Naive thymus-derived CD8-positive, alpha-beta T cell (primary cell): ENCODE measurements at regions not wholly inside any gene's neighbourhood (a gene's known extent, or its start where the extent isn't known, plus 50 kb on each side); places are given as distances from the start of the nearest gene placed in this dataset.

Source experiments
- ATAC-seq, 2 donors: fragments of 150-1000 bp; cut with Tn5 transposase in 1 of 2; sonication (Bioruptor Pico), chemical (Tn5 transposase) in 1 of 2; 1 replicate in 1 of 2; 2 replicates in 1 of 2; pipeline ENCODE4 v1.10.0; 2021; ENCODE audit warnings: mild to moderate bottlenecking in 2 of 2, moderate library complexity in 2 of 2
- POLR2A ChIA-PET: fragments of 350-600 bp; sonication (Branson Sonifier 250); formaldehyde crosslinking; loops from one replicate; lab custom pipeline; 2021; ENCODE audit warnings: antibody characterized with exemption; lab: Charles Lee
- DNase-seq, 10 donors: peaks; one replicate each; pipeline versions ENCODE4 v3.0.0 to v3.0.0-alpha.2; 2020 to 2022
- H3K27ac Mint-ChIP-seq, 10 donors: one replicate each; pipeline ENCODE4 v1.8.0; 2020 to 2022; ENCODE audit warnings: mild to moderate bottlenecking in 10 of 10, mixed read lengths in 10 of 10, moderate library complexity in 4 of 10, inconsistent platforms in 1 of 10
- H3K27me3 Mint-ChIP-seq, 5 donors: one replicate each; pipeline ENCODE4 v1.8.0; 2021 to 2022; ENCODE audit warnings: mixed read lengths in 5 of 5
- H3K36me3 Mint-ChIP-seq, 3 donors: one replicate each; pipeline ENCODE4 v1.8.0; 2020 to 2022; ENCODE audit warnings: mixed read lengths in 3 of 3, mild to moderate bottlenecking in 2 of 3, inconsistent platforms in 1 of 3
- H3K4me1 Mint-ChIP-seq, 4 donors: one replicate each; pipeline ENCODE4 v1.8.0; 2021 to 2022; ENCODE audit warnings: mixed read lengths in 4 of 4
- H3K4me3 Mint-ChIP-seq, 10 donors: one replicate each; pipeline ENCODE4 v1.8.0; 2020 to 2022; ENCODE audit warnings: mild to moderate bottlenecking in 10 of 10, mixed read lengths in 10 of 10, moderate library complexity in 6 of 10, inconsistent platforms in 1 of 10
- H3K9me3 Mint-ChIP-seq, 9 donors: one replicate each; pipeline ENCODE4 v1.8.0; 2020 to 2022; ENCODE audit warnings: mixed read lengths in 9 of 9, mild to moderate bottlenecking in 3 of 9, inconsistent platforms in 1 of 9, moderate library complexity in 1 of 9

DNA sequence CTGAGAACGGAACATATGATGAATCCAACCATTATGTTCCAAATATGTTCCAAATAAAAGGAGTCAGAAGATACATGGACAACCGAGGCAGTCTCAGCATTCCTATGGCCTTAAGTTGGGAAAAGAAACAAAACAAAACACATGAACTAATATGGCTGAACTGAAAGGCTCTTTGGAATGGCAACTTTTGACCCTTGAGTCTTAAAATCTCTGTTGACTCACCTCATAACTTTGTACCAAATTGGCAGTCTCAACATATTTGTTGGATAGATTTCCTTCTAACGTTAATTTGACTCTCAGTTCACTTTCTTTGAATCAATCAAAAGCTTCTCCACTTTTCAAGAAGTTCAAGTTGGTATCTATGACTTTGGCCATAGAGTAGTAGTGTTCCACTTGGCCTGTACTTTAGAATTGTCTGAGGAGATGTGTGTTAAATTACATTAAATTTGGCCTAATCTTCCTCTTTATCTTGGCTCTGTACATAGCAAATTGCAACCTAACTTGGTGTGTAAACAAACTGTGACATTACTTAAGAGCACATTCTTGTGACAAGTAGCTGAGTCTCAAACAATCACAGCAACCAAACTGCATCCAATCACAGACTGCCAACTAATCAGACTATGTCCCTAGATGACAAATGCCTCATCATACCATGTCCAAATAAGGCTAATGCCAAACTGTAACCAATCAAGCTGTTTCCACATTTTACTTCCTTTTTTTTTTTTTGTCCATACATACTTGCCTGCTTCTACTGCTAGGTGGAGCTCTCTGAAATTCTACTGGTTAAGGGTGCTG lies 208.8 kb downstream of the BMP2 start:
- H3K36me3 Mint-ChIP-seq, result no peaks in the 10 kb centered on the region
- H3K27ac Mint-ChIP-seq, result no peak overlapping the region
- H3K4me3 Mint-ChIP-seq, result no peak overlapping the region
- H3K27me3 Mint-ChIP-seq, result no peaks in the 10 kb centered on the region
- peaks cover 0 to 19% (median 0%) of the 10 kb centered on the region in 9 donors for H3K9me3 Mint-ChIP-seq
- no peaks in the 10 kb centered on the region for H3K4me1 Mint-ChIP-seq
- ATAC-seq (no peak), DNase-seq (no peak)
- POLR2A ChIA-PET, result no interaction called here

DNA sequence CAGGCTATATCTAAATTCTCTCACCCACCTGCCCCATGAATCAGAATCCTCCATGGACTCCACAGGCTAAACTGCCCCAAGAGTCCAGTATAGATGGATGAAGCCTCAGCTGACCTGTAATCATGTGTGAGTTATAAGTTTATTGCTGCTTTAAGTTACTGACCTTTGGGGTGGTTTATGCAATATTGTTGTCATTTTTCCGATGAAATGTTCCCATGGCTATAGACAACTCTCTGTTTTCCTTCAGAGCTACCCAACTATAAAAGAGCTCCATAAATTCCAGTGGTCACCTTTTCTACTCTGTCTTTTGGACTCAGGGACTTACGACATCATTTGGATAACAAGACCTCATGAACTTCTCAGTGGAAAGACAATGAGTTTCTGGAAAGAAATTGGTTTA lies 212.1 kb downstream of the BMP2 start:
- no peak overlapping the region for H3K4me3 Mint-ChIP-seq
- POLR2A ChIA-PET, result no interaction called here
- peaks cover 0 to 23% (median 3%) of the 10 kb centered on the region in 9 donors for H3K9me3 Mint-ChIP-seq
- no peaks in the 10 kb centered on the region for H3K36me3 Mint-ChIP-seq
- H3K27ac Mint-ChIP-seq, result no peak overlapping the region
- no peaks in the 10 kb centered on the region for H3K4me1 Mint-ChIP-seq
- H3K27me3 Mint-ChIP-seq, result no peaks in the 10 kb centered on the region
- ATAC-seq (no peak), DNase-seq (no peak)

DNA sequence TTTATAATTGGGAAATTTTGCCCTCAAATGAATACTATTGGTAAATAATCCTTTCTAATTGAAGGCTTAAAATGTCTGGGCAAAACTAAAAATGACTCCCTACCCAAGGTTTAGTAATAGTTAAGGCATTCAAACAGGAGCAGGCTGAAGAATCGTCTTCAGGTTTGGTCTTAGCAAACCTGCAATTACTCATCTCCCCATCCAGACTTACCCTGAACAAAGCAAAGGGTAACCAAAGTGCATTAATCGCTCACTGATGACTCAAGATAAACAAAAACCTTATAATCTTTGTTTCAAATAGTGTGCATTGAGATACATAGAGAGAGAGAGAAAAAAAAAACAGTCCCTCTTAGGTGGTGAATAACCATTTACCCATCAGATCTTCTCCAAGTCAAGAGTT lies 225.5 kb downstream of the BMP2 start:
- Mint-ChIP-seq H3K27me3 (peaks cover 0 to 4% (median 0%) of the 10 kb centered on the region in 5 donors), H3K4me3 (no peak overlapping the region), H3K36me3 (no peaks in the 10 kb centered on the region), H3K4me1 (peaks cover 0 to 3% (median 0%) of the 10 kb centered on the region in 4 donors), H3K9me3 (peaks cover 3 to 28% (median 10%) of the 10 kb centered on the region in 9 donors), H3K27ac (no peak overlapping the region)
- ATAC-seq (no peak), DNase-seq (no peak)
- POLR2A ChIA-PET, result no interaction called here

DNA sequence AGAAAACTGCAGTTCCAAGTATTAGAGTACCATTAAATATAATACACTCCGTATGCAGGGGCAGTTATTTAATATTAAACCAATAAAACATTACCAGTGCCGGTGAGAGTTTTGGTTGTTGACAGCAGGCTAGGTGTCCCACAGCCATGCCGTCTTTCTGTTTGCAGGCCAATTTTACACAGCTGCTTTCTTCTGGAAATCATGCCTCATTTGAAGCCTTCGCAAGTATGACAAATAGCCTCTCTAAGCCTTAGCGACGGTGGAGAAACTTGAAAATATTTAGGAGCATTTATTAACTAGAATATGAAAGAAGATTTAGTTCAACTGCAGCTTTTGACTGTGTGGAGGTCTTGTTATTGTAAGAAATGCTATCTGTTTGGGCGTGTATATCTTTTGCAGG lies 226.0 kb downstream of the BMP2 start:
- DNase-seq (no peak), ATAC-seq (no peak)
- Mint-ChIP-seq H3K36me3 (no peaks in the 10 kb centered on the region), H3K27ac (no peak overlapping the region), H3K27me3 (peaks cover 0 to 4% (median 0%) of the 10 kb centered on the region in 5 donors), H3K9me3 (peaks cover 3 to 28% (median 10%) of the 10 kb centered on the region in 9 donors), H3K4me1 (peaks cover 0 to 3% (median 0%) of the 10 kb centered on the region in 4 donors), H3K4me3 (no peak overlapping the region)
- POLR2A ChIA-PET, result no interaction called here

DNA sequence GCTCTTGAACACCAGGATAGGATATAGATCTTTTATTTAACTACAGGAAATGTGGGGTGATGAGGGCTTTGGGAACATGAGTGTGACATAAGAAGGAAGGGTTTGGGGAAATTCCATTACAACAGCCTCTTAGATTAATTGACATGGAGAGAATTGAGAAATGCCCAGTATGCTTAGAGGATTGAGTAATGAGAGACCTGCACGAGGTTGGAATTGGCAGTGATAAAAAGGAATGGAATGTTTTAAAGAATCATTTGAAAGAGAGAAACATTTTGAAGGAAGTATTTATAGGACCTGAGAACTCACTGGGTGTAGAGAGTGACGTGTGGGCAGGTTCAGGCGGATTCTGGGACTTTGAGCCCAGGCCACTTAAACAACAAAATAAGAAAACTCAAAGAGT lies 227.0 kb downstream of the BMP2 start:
- Mint-ChIP-seq H3K36me3 (no peaks in the 10 kb centered on the region), H3K27me3 (peaks cover 0 to 4% (median 0%) of the 10 kb centered on the region in 5 donors), H3K9me3 (peaks cover 3 to 28% (median 10%) of the 10 kb centered on the region in 9 donors), H3K4me1 (peaks cover 0 to 3% (median 0%) of the 10 kb centered on the region in 4 donors), H3K4me3 (no peak overlapping the region), H3K27ac (no peak overlapping the region)
- DNase-seq (no peak), ATAC-seq (no peak)
- POLR2A ChIA-PET, result no interaction called here

DNA sequence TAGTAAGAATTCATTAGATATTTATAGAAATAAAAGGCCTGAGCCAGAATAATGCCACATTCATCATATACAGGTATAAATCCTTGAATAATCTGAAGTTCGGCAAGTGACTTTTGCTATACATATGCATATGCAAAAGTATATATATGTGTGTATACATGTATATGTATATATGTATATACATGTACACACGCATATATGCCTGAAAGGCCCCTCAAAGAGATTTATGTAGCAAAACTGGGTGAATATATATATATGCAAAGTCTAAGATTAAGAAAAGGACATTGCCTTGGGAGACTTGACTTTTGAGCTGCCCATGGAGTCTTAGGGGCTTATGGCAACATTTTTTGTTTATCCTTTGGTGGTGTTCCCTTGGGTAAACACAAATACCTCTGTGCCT lies 231.4 kb downstream of the BMP2 start:
- Mint-ChIP-seq H3K36me3 (no peaks in the 10 kb centered on the region), H3K4me3 (no peak overlapping the region), H3K27ac (no peak overlapping the region), H3K4me1 (peaks cover 0 to 3% (median 0%) of the 10 kb centered on the region in 4 donors), H3K27me3 (peaks cover 0 to 4% (median 0%) of the 10 kb centered on the region in 5 donors), H3K9me3 (peaks cover 5 to 21% (median 12%) of the 10 kb centered on the region in 9 donors)
- DNase-seq (no peak), ATAC-seq (no peak)
- POLR2A ChIA-PET, result no interaction called here

DNA sequence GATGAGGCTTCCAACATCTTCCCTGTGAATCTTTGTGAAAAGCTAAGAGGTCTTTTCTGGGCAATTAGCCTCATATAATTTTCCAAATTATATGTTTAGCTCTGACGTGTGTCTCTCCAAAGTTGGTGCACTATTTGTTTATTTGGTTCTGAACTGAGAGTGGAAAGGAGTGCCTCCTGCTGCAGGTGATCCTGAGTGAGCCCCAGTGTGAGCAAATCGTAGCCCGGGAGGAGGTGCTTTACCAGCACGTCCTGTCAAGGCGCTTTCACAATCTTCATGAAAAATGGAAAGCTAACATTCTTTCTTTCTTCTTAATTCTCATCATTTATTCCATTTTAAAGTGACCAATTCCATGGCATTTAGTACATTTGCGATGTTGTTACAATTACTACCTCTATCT lies 231.9 kb downstream of the BMP2 start:
- POLR2A ChIA-PET, result no interaction called here
- Mint-ChIP-seq H3K9me3 (peaks cover 3 to 19% (median 8%) of the 10 kb centered on the region in 9 donors), H3K27me3 (peaks cover 0 to 3% (median 0%) of the 10 kb centered on the region in 5 donors), H3K4me1 (peaks cover 0 to 2% (median 0%) of the 10 kb centered on the region in 4 donors), H3K36me3 (no peaks in the 10 kb centered on the region), H3K4me3 (no peak overlapping the region), H3K27ac (no peak overlapping the region)
- DNase-seq (no peak), ATAC-seq (no peak)

DNA sequence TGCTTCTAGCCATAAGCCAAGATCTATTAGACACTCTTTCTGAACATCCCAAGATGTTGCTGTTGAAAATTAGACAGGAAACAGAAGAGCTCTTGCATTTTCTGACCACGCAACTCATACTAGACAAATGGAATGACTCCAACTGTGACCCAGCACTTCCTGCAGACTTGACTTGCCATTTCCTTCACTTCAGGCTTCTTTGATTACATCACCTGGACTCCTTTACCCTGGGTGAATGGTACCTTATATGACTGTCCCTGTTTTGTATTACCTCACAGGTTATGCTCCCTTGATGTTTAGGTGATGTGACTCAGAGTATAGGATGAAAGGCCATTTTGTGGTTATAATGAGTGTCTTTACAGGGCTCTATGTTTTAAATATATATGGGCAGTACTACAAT lies 236.1 kb downstream of the BMP2 start:
- H3K4me3 Mint-ChIP-seq, result no peak overlapping the region
- H3K27me3 Mint-ChIP-seq, result peaks cover 0 to 3% (median 0%) of the 10 kb centered on the region in 5 donors
- H3K4me1 Mint-ChIP-seq, result no peaks in the 10 kb centered on the region
- H3K9me3 Mint-ChIP-seq, result peaks cover 0 to 29% (median 14%) of the 10 kb centered on the region in 9 donors
- ATAC-seq, result no peak
- POLR2A ChIA-PET, result no interaction called here
- peaks cover 0 to 5% (median 0%) of the 10 kb centered on the region in 3 donors for H3K36me3 Mint-ChIP-seq
- no peak overlapping the region for H3K27ac Mint-ChIP-seq
- DNase-seq, result no peak

DNA sequence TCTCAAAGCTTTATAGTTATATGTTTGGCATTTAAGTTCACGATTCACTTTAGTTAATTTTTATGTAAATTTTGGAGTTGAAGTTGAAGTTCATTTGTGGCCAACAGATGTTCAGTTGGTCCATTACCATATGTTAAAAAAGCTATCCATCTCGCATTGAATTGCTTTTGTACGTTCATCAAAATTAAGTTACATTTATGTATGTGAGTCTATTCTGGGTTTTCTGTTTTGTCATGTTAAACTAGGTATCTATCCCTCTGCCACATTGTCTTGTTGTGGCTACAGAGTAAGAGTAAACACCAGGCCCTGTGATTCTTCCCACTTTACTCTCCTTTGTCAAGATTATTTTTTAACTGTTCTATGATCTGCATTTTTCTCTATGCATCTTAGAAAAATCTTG lies 237.3 kb downstream of the BMP2 start:
- ATAC-seq (no peak), DNase-seq (no peak)
- no peak overlapping the region for H3K4me3 Mint-ChIP-seq
- peaks cover 0 to 3% (median 0%) of the 10 kb centered on the region in 5 donors for H3K27me3 Mint-ChIP-seq
- H3K4me1 Mint-ChIP-seq, result no peaks in the 10 kb centered on the region
- H3K27ac Mint-ChIP-seq, result no peak overlapping the region
- peaks cover 9 to 38% (median 18%) of the 10 kb centered on the region in 9 donors for H3K9me3 Mint-ChIP-seq
- H3K36me3 Mint-ChIP-seq, result peaks cover 0 to 13% (median 0%) of the 10 kb centered on the region in 3 donors
- POLR2A ChIA-PET, result no interaction called here

DNA sequence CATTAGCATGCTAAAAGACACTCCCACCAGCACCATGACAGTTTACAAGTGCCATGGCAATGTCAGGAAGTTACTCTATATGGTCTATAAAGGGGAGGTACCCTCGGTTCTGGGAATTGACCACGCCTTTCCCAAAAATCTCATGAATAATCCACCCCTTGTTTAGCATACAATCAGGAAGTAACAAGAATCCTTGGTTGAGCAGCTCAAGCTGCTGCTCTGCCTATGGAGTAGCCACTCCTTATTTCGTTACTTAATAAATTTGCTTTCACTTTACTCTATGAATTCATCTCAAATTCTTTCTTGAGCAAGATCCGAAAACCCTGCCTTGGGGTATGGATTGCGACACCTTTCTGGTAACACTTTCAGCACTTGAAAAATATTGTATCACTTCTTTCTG lies 243.0 kb downstream of the BMP2 start:
- POLR2A ChIA-PET, result no interaction called here
- DNase-seq (no peak), ATAC-seq (no peak)

DNA sequence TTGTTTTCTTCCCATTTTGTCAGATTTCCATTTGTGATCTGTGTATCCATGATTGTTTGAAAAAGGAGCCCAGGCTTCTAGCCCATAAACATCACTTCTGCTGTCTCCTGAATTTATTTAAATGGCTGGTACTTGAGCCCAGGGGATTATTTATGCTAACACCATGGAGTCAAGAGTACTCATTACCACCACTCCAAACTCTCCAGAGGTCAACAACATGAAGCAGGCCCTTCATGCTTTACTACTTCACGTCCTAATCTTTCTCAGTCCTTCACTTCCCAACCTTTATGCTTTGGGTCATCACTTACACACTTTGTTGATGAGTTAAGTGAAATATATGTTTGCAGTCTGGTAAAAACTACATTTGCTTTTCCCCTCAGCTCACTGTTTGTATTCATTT lies 247.8 kb downstream of the BMP2 start:
- no peak for DNase-seq
- Mint-ChIP-seq H3K9me3 (peaks cover 0 to 9% (median 2%) of the 10 kb centered on the region in 9 donors), H3K27ac (no peak overlapping the region), H3K36me3 (no peaks in the 10 kb centered on the region), H3K27me3 (no peaks in the 10 kb centered on the region), H3K4me1 (no peaks in the 10 kb centered on the region), H3K4me3 (no peak overlapping the region)
- POLR2A ChIA-PET, result no interaction called here
- no peak for ATAC-seq

More for the DNA sequence above, 243.0 kb downstream of the BMP2 start:
- Mint-ChIP-seq H3K36me3 (peaks cover 0 to 13% (median 0%) of the 10 kb centered on the region in 3 donors), H3K4me1 (no peaks in the 10 kb centered on the region), H3K9me3 (peaks cover 11 to 33% (median 16%) of the 10 kb centered on the region in 9 donors), H3K27me3 (no peaks in the 10 kb centered on the region), H3K27ac (no peak overlapping the region), H3K4me3 (no peak overlapping the region)

DNA sequence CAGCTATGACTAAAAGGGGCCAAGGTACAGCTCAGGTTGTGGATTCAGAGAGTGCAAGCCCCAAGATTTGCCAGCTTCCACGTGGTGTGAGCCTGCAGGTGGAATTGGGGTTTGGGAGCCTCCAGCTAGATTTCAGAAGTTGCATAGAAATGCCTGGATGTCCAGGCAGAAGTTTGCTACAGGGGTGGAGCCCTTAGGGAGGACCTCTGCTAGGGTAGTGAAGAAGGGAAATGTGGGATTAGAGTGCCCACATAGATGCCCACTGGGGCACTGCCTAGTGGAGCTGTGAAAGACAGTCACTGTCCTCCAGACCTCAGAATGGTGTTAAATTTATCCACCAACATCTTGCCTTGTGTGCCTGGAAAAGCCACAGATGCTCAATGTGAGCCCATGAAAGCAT lies 255.1 kb downstream of the BMP2 start:
- POLR2A ChIA-PET, result no interaction called here
- Mint-ChIP-seq H3K27ac (no peak overlapping the region), H3K9me3 (peaks cover 0 to 31% (median 11%) of the 10 kb centered on the region in 9 donors), H3K4me1 (no peaks in the 10 kb centered on the region), H3K27me3 (no peaks in the 10 kb centered on the region), H3K36me3 (peaks cover 0 to 3% (median 0%) of the 10 kb centered on the region in 3 donors), H3K4me3 (no peak overlapping the region)
- no peak for ATAC-seq
- DNase-seq, result no peak

DNA sequence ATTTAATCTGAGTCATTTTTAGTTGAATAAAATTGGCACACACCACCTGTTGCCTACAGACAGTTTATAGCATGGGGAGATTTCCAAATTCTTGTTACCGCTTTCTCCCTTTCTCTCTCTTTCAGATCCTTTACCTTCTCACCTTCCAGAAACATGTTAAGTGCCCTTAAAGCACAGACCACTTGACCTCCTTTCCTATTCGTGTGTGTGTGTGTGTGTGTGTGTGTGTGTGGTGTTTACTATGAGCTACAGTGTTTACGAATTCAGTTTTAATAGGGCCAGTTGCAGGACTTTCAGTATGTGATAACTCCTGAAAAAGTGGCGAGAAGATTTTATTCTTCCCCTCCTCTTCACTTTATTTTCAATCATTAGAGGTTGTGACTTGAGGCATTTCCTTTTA lies 258.1 kb downstream of the BMP2 start:
- ATAC-seq (no peak), DNase-seq (no peak)
- Mint-ChIP-seq H3K27ac (no peak overlapping the region), H3K9me3 (peaks cover 0 to 33% (median 11%) of the 10 kb centered on the region in 9 donors), H3K4me3 (no peak overlapping the region), H3K27me3 (no peaks in the 10 kb centered on the region), H3K36me3 (peaks cover 0 to 3% (median 0%) of the 10 kb centered on the region in 3 donors), H3K4me1 (no peaks in the 10 kb centered on the region)
- POLR2A ChIA-PET, result no interaction called here
